Type B pancreatic cell (in vitro differentiated cells): ENCODE measurements at regions not wholly inside any gene's neighbourhood (a gene's known extent, or its start where the extent isn't known, plus 50 kb on each side); places are given as distances from the start of the nearest gene placed in this dataset.
A peak's percentile ranks its signal among the peaks of the same experiment; 100 is the strongest.
"Not testable (repeated sequence)": the region's sequence is repeated elsewhere in the genome, so short reads cannot be mapped to it uniquely, and the experiment has no call there.

Source experiments
- DNase-seq: peaks from one replicate; pipeline ENCODE4 v3.0.0; 2021; ENCODE audit warnings: mixed read lengths; ENCODE audit not compliant: unreplicated experiment; ENCODE audit errors: extremely low spot score
- H3K27ac Mint-ChIP-seq: 2 replicates; pipeline ENCODE4 v1.8.0; 2021; ENCODE audit warnings: mild to moderate bottlenecking, mixed read lengths
- H3K27me3 Mint-ChIP-seq: 2 replicates; pipeline ENCODE4 v1.8.0; 2021; ENCODE audit warnings: mixed read lengths
- H3K36me3 Mint-ChIP-seq: 2 replicates; pipeline ENCODE4 v1.8.0; 2021; ENCODE audit warnings: mixed read lengths
- H3K4me1 Mint-ChIP-seq: one replicate; pipeline ENCODE4 v1.8.0; 2021; ENCODE audit warnings: mixed read lengths; ENCODE audit not compliant: unreplicated experiment
- H3K4me3 Mint-ChIP-seq: 2 replicates; pipeline ENCODE4 v1.8.0; 2021; ENCODE audit warnings: mild to moderate bottlenecking, mixed read lengths
- H3K9me3 Mint-ChIP-seq: 2 replicates; pipeline ENCODE4 v1.8.0; 2021; ENCODE audit warnings: mixed read lengths
- CTCF ChIP-seq: fragments of 200-600 bp; sonication (generic); conservative IDR thresholded peaks from 2 replicates; pipeline ENCODE4 v1.5.0; 2021; ENCODE audit warnings: antibody characterized with exemption, mild to moderate bottlenecking

- Mint-ChIP-seq H3K27ac (no peak overlapping the region), H3K4me1 (no peaks in the 10 kb centered on the region), H3K27me3 (no peaks in the 10 kb centered on the region), H3K36me3 (no peaks in the 10 kb centered on the region), H3K9me3 (no peaks in the 10 kb centered on the region), H3K4me3 (no peak overlapping the region)
- TF ChIP-seq CTCF: no peak
- no peak for DNase-seq
These were observed 123.9 kb downstream of the CTNND1 start for GRCh38 chr11:57885298-57886050.

- H3K4me3 Mint-ChIP-seq: no peak overlapping the region
- H3K36me3 Mint-ChIP-seq: no peaks in the 10 kb centered on the region
- no peak for DNase-seq
- H3K27me3 Mint-ChIP-seq: peaks cover 13% of the 10 kb centered on the region
- no peaks in the 10 kb centered on the region for H3K4me1 Mint-ChIP-seq
- H3K27ac Mint-ChIP-seq: no peak overlapping the region
- TF ChIP-seq CTCF: no peak
- H3K9me3 Mint-ChIP-seq: no peaks in the 10 kb centered on the region
These were observed 126.8 kb downstream of the CTNND1 start for GRCh38 chr11:57888386-57888785.

- peaks cover 13% of the 10 kb centered on the region for H3K27me3 Mint-ChIP-seq
- no peak overlapping the region for H3K4me3 Mint-ChIP-seq
- TF ChIP-seq CTCF: no peak
- H3K36me3 Mint-ChIP-seq: no peaks in the 10 kb centered on the region
- H3K27ac Mint-ChIP-seq: no peak overlapping the region
- no peaks in the 10 kb centered on the region for H3K9me3 Mint-ChIP-seq
- no peak for DNase-seq
- H3K4me1 Mint-ChIP-seq: no peaks in the 10 kb centered on the region
These were observed 128.9 kb downstream of the CTNND1 start for GRCh38 chr11:57890521-57890920.

- peaks cover 22% of the 10 kb centered on the region for H3K27me3 Mint-ChIP-seq
- H3K27ac Mint-ChIP-seq, H3K4me3 Mint-ChIP-seq, H3K9me3 Mint-ChIP-seq, H3K36me3 Mint-ChIP-seq, DNase-seq, H3K4me1 Mint-ChIP-seq: not testable (repeated sequence)
These were observed 130.5 kb upstream of the OR9Q1 start for GRCh38 chr11:57893200-57893599.

- H3K27ac Mint-ChIP-seq: no peak overlapping the region
- H3K4me1 Mint-ChIP-seq: no peaks in the 10 kb centered on the region
- no peaks in the 10 kb centered on the region for H3K9me3 Mint-ChIP-seq
- no peaks in the 10 kb centered on the region for H3K36me3 Mint-ChIP-seq
- H3K27me3 Mint-ChIP-seq: peaks cover 18% of the 10 kb centered on the region
- no peak for TF ChIP-seq CTCF
- H3K4me3 Mint-ChIP-seq: no peak overlapping the region
- peak; percentile 40 for DNase-seq
These were observed 127.1 kb upstream of the OR9Q1 start for GRCh38 chr11:57896361-57897145.

GRCh38 chr11:57899378-57899777 lies 124.3 kb upstream of the OR9Q1 start:
- TF ChIP-seq CTCF: no peak

More at GRCh38 chr11:57899378-57899777, 124.3 kb upstream of the OR9Q1 start:
- peaks cover 9% of the 10 kb centered on the region for H3K27me3 Mint-ChIP-seq
- no peak overlapping the region for H3K4me3 Mint-ChIP-seq
- no peaks in the 10 kb centered on the region for H3K36me3 Mint-ChIP-seq
- no peak for DNase-seq
- H3K27ac Mint-ChIP-seq: no peak overlapping the region
- no peaks in the 10 kb centered on the region for H3K9me3 Mint-ChIP-seq
- H3K4me1 Mint-ChIP-seq: peaks cover 6% of the 10 kb centered on the region
